B cell (primary cell): ENCODE measurements at regions not wholly inside any gene's neighbourhood (a gene's known extent, or its start where the extent isn't known, plus 50 kb on each side); places are given as distances from the start of the nearest gene placed in this dataset.

Experiments used
- ATAC-seq: fragments of 200-7000 bp; cut with Tn5 transposase; one replicate; pipeline ENCODE4 v1.10.0; 2021; ENCODE audit warnings: low read depth, mild to moderate bottlenecking, moderate number of reproducible peaks, moderate library complexity
- CTCF ChIA-PET: fragments of 350-600 bp; sonication (Branson Sonifier 250); formaldehyde crosslinking; loops from one replicate; lab custom pipeline; 2021; ENCODE audit warnings: antibody characterized with exemption, inconsistent platforms; lab: Charles Lee
- POLR2A ChIA-PET: fragments of 350-600 bp; sonication (Branson Sonifier 250); formaldehyde crosslinking; loops from one replicate; lab custom pipeline; 2021; ENCODE audit warnings: antibody characterized with exemption; lab: Charles Lee
- DNase-seq: peaks from one replicate; pipeline ENCODE4 v3.0.0; 2013
- H2AFZ ChIP-seq: 2 replicates; pipeline ENCODE4 v1.6.1; 2012; ENCODE audit warnings: mild to moderate bottlenecking, low read depth, low read length; ENCODE audit not compliant: insufficient read depth, poor library complexity, severe bottlenecking
- H3K27ac ChIP-seq, 2 donors: 1 replicate in 1 of 2; 2 replicates in 1 of 2; pipeline ENCODE4 v1.5.1; 2012 to 2013; ENCODE audit warnings: low read length in 2 of 2, mild to moderate bottlenecking in 2 of 2, moderate library complexity in 1 of 2
- H3K27me3 ChIP-seq, 4 experiments: fragments of 200-600 bp in 1 of 4; sonication (generic) in 1 of 4; replicated peaks in 1 of 4; 1 replicate in 2 of 4; 2 replicates in 2 of 4; pipeline versions ENCODE4 v1.6.1 to v1.7.0; 2013 to 2016; ENCODE audit warnings: low read length in 3 of 4, mild to moderate bottlenecking in 2 of 4, mixed read lengths in 1 of 4, moderate library complexity in 1 of 4; ENCODE audit not compliant: insufficient read depth in 4 of 4, control insufficient read depth in 3 of 4; ENCODE audit errors: control extremely low read depth in 1 of 4
- H3K36me3 ChIP-seq, 2 experiments: replicated peaks in 1 of 2; 1 replicate in 1 of 2; 2 replicates in 1 of 2; pipeline versions ENCODE4 v1.6.1 to v1.7.1; 2013; ENCODE audit warnings: low read length in 1 of 2; ENCODE audit not compliant: insufficient read depth in 2 of 2, control insufficient read depth in 1 of 2; ENCODE audit errors: control extremely low read depth in 1 of 2, extremely low read depth in 1 of 2
- H3K4me1 ChIP-seq, 2 donors: fragments of 200-600 bp in 1 of 2; sonication (generic) in 1 of 2; 1 replicate in 1 of 2; 2 replicates in 1 of 2; pipeline versions ENCODE4 v1.5.1 to v1.6.1; 2013 to 2017; ENCODE audit warnings: low read length in 2 of 2; ENCODE audit not compliant: control insufficient read depth in 2 of 2, insufficient read depth in 2 of 2
- H3K4me2 ChIP-seq: replicated peaks from 2 replicates; pipeline ENCODE3; 2012; ENCODE audit warnings: mild to moderate bottlenecking, low read depth, low read length; ENCODE audit not compliant: poor library complexity, severe bottlenecking
- H3K4me3 ChIP-seq, 5 experiments: fragments of 200-600 bp in 1 of 5; sonication (generic) in 1 of 5; 1 replicate in 3 of 5; 2 replicates in 2 of 5; pipeline versions ENCODE4 v1.5.1 to v1.7.0; 2011 to 2016; ENCODE audit warnings: low read length in 4 of 5, mild to moderate bottlenecking in 4 of 5, low read depth in 2 of 5, control low read depth in 1 of 5, moderate library complexity in 1 of 5; ENCODE audit not compliant: insufficient read depth in 1 of 5; ENCODE audit errors: control extremely low read depth in 1 of 5, extremely low read depth in 1 of 5
- H3K79me2 ChIP-seq: fragments of 200-600 bp; sonication (generic); one replicate; pipeline ENCODE4 v1.6.0; 2016; ENCODE audit warnings: low read length; ENCODE audit not compliant: control insufficient read depth, insufficient read depth
- H3K9ac ChIP-seq: fragments of 200-600 bp; sonication (generic); 2 replicates; pipeline ENCODE4 v1.6.1; 2017; ENCODE audit warnings: mild to moderate bottlenecking, low read length, moderate library complexity
- H3K9me3 ChIP-seq, 3 donors: one replicate each; pipeline versions ENCODE4 v1.6.1 to v1.7.1; 2013; ENCODE audit warnings: low read length in 2 of 3; ENCODE audit not compliant: control insufficient read depth in 2 of 3, insufficient read depth in 1 of 3; ENCODE audit errors: control extremely low read depth in 1 of 3
- H4K20me1 ChIP-seq: 2 replicates; pipeline ENCODE4 v1.6.0; 2012; ENCODE audit warnings: mild to moderate bottlenecking, low read length; ENCODE audit not compliant: insufficient read depth, control insufficient read depth, poor library complexity, severe bottlenecking
- H3K27ac Mint-ChIP-seq: one replicate; pipeline ENCODE4 v1.8.0; 2021; ENCODE audit warnings: mixed read lengths
- H3K27me3 Mint-ChIP-seq: one replicate; pipeline ENCODE4 v1.8.0; 2021; ENCODE audit warnings: mixed read lengths
- H3K4me1 Mint-ChIP-seq: one replicate; pipeline ENCODE4 v1.8.0; 2021; ENCODE audit warnings: mixed read lengths
- H3K4me3 Mint-ChIP-seq: one replicate; pipeline ENCODE4 v1.8.0; 2021; ENCODE audit warnings: mixed read lengths
- H3K9me3 Mint-ChIP-seq: one replicate; pipeline ENCODE4 v1.8.0; 2022; ENCODE audit warnings: mixed read lengths; ENCODE audit not compliant: insufficient read depth
- CTCF ChIP-seq: fragments of 200-600 bp; IDR thresholded peaks from one replicate; pipeline ENCODE4 v1.8.0; 2022; ENCODE audit warnings: antibody characterized with exemption, mild to moderate bottlenecking
- EZH2 ChIP-seq: IDR thresholded peaks from 2 replicates; pipeline ENCODE4 v1.6.1; 2012; ENCODE audit warnings: borderline replicate concordance, low read depth, mild to moderate bottlenecking, moderate library complexity, low read length; ENCODE audit not compliant: insufficient read depth, poor library complexity, severe bottlenecking
- WGBS: methylation state at CpG from one replicate; pipeline ENCODE4 v1.1.5; 2013; ENCODE audit warnings: missing lambda C conversion rate; ENCODE audit not compliant: insufficient coverage; 5-methylcytosine and 5-hydroxymethylcytosine counted together
- intact Hi-C: fragments of 100-400 bp; cut with micrococcal nuclease; formaldehyde crosslinking; loops from one replicate; pipeline ENCODE4 v1.10.0; 2022

- POLR2A ChIA-PET, result no interaction called here
Measured at GRCh38 chr10:123463698-123464097, 202.5 kb upstream of the GPR26 start.

More at GRCh38 chr10:123463698-123464097, 202.5 kb upstream of the GPR26 start:
- intact Hi-C loops, result no loop called here
- Mint-ChIP-seq H3K9me3 (no peaks in the 10 kb centered on the region), H3K27ac (no peak overlapping the region), H3K4me3 (no peak overlapping the region), H3K4me1 (peaks cover 6% of the 10 kb centered on the region), H3K27me3 (no peaks in the 10 kb centered on the region)
- CTCF ChIA-PET, result no interaction called here
- Histone ChIP-seq H3K27me3 (peaks cover 0 to 3% (median 0%) of the 10 kb centered on the region in 4 experiments), H3K9ac (no peak overlapping the region), H2AFZ (no peak overlapping the region), H3K36me3 (no peaks in the 10 kb centered on the region), H3K4me2 (no peak overlapping the region), H3K4me1 (peaks cover 0 to 5% of the 10 kb centered on the region in 2 donors), H3K4me3 (no peak overlapping the region), H3K79me2 (no peaks in the 10 kb centered on the region), H3K9me3 (peaks cover 0 to 4% (median 0%) of the 10 kb centered on the region in 3 donors), H4K20me1 (no peaks in the 10 kb centered on the region), H3K27ac (no peak overlapping the region)
- DNase-seq (no peak), ATAC-seq (no peak)
- TF ChIP-seq EZH2, result no peak
- TF ChIP-seq CTCF, result no peak
- WGBS, result 100% methylated on average over 7 of the region's 10 CpGs
